ENCODE measurements at regions not wholly inside any gene's neighbourhood (a gene's known extent, or its start where the extent isn't known, plus 50 kb on each side); places are given as distances from the start of the nearest gene placed in this dataset.

DNA sequence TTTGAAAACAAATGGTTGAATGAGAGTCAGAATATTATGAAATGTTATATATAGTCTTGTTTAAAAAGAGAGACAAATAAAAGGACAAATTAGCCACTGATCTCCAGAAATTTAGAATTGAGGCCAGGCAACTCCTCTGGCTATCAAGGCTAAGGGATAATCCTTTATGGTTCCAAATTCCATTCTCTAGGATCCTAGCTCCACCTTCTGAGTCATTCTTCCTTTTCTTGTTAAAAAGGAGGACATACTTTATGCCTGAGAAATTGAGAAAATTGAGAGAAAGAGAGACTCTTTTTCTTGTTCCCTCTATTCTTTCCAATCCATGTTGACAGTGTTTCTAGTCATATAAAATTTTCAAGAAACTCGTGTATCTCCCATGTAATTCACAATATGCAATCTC is 1299.5 kb downstream of the FSTL5 start:
- POLR2A ChIA-PET, result no interaction called here
- H3K9me2 ChIP-seq (ENCODE audit: insufficient read depth), result peaks cover under 1% of the 10 kb centered on the region; the same call in 1 of the 2 replicates
- no peaks in the 10 kb centered on the region for H3K27me3 ChIP-seq (ENCODE audit: insufficient read depth, low read length)
- RAD21 ChIA-PET (ENCODE audit: low non-redundant PET in 1 of 2, low total read pairs in 2 of 2, uncharacterized antibody in 2 of 2, unreplicated experiment in 2 of 2), result no interaction called here
- H3K9ac ChIP-seq (ENCODE audit: low read length), result no peak overlapping the region
- no peak overlapping the region for H2AFZ ChIP-seq (ENCODE audit: low read depth, low read length, poor library complexity, severe bottlenecking)
- CTCF ChIA-PET, result no interaction called here
- H3K36me3 ChIP-seq (ENCODE audit: control insufficient read depth in 1 of 2, insufficient read depth in 2 of 2, low read length in 2 of 2), result no peaks in the 10 kb centered on the region
- H3K9me3 ChIP-seq (ENCODE audit: control insufficient read depth in 1 of 2, insufficient read depth in 1 of 2, low read depth in 1 of 2, low read length in 2 of 2), result no peaks in the 10 kb centered on the region
- no peak overlapping the region for H3K27ac ChIP-seq (ENCODE audit: low read depth, low read length)
- no TSS peak for BruUV-seq (replicated peaks)
- ATAC-seq (no peak), DNase-seq (ENCODE audit: low read depth, low spot score) (no peak)
- intact Hi-C loops (cut with micrococcal nuclease), result no loop called here
- no peak overlapping the region for H3K4me2 ChIP-seq (ENCODE audit: low read length)
- no peaks in the 10 kb centered on the region for H3K79me2 ChIP-seq (ENCODE audit: insufficient read depth, low read length)
- TF ChIP-seq POLR2AphosphoS5 (IDR thresholded peaks at IDR 0.05; ENCODE audit: low read depth, low read length) (no peak), EZH2 (IDR thresholded peaks at IDR 0.05) (no peak), POLR2A (IDR thresholded peaks at IDR 0.05; ENCODE audit: borderline replicate concordance, extremely low read depth, insufficient read depth, insufficient read length) (no peak), ELF1 (IDR thresholded peaks at IDR 0.05; ENCODE audit: borderline replicate concordance, low read depth) (no peak), REST (IDR thresholded peaks at IDR 0.05; ENCODE audit: low read depth) (no peak), ZNF274 (IDR thresholded peaks at IDR 0.05; ENCODE audit: low read depth, low read length) (no peak), FOSL1 (IDR thresholded peaks at IDR 0.05; ENCODE audit: low read depth) (no peak), ATF3 (IDR thresholded peaks at IDR 0.05) (no peak), CBX3 (IDR thresholded peaks at IDR 0.05; ENCODE audit: low read depth) (no peak), CEBPB (IDR thresholded peaks at IDR 0.05; ENCODE audit: low read depth) (no peak), RAD21 (IDR thresholded peaks at IDR 0.05; ENCODE audit: low read depth) (no peak), JUND (IDR thresholded peaks at IDR 0.05) (no peak), EGR1 (IDR thresholded peaks at IDR 0.05; ENCODE audit: low read depth) (no peak), TCF7L2 (IDR thresholded peaks at IDR 0.05; ENCODE audit: borderline replicate concordance, extremely low read depth, insufficient read depth, insufficient read length) (no peak), CTCF (IDR thresholded peaks at IDR 0.05 in 2 of 3, conservative IDR thresholded peaks at IDR 0.05 in 1 of 3; ENCODE audit: borderline replicate concordance in 1 of 3, insufficient read depth in 1 of 3, low read depth in 2 of 3, low read length in 2 of 3) (no peak), EZH2phosphoT487 (IDR thresholded peaks at IDR 0.05; ENCODE audit: borderline replicate concordance) (no peak), SP1 (IDR thresholded peaks at IDR 0.05; ENCODE audit: low read depth) (no peak), SRF (IDR thresholded peaks at IDR 0.05; ENCODE audit: low read depth) (no peak)
- TF ChIP-seq, protein P1, sequence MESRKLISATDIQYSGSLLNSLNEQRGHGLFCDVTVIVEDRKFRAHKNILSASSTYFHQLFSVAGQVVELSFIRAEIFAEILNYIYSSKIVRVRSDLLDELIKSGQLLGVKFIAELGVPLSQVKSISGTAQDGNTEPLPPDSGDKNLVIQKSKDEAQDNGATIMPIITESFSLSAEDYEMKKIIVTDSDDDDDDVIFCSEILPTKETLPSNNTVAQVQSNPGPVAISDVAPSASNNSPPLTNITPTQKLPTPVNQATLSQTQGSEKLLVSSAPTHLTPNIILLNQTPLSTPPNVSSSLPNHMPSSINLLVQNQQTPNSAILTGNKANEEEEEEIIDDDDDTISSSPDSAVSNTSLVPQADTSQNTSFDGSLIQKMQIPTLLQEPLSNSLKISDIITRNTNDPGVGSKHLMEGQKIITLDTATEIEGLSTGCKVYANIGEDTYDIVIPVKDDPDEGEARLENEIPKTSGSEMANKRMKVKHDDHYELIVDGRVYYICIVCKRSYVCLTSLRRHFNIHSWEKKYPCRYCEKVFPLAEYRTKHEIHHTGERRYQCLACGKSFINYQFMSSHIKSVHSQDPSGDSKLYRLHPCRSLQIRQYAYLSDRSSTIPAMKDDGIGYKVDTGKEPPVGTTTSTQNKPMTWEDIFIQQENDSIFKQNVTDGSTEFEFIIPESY (IDR thresholded peaks at IDR 0.05; ENCODE audit: extremely low read depth, insufficient replicate concordance, low read length), result no peak
- no peak overlapping the region for H3K4me3 ChIP-seq (replicated peaks in 1 of 2; ENCODE audit: low read depth in 1 of 2, low read length in 2 of 2)
- H3K4me1 ChIP-seq (ENCODE audit: control insufficient read depth in 1 of 2, insufficient read depth in 2 of 2, low read length in 2 of 2), result no peaks in the 10 kb centered on the region
- H4K20me1 ChIP-seq (ENCODE audit: insufficient read depth), result no peaks in the 10 kb centered on the region

Data from HCT116 (cell line).